GM12878 (cell line): ENCODE measurements at regions not wholly inside any gene's neighbourhood (a gene's known extent, or its start where the extent isn't known, plus 50 kb on each side); places are given as distances from the start of the nearest gene placed in this dataset.

Source experiments
- ATAC-seq: fragments of 200-7000 bp; cut with Tn5 transposase; 3 replicates; pipeline ENCODE4 v1.9.1; 2020; ENCODE audit warnings: mild to moderate bottlenecking, moderate library complexity
- BruUV-seq: library from RNA; stranded (reverse); fragments of 400-500 nt; replicated peaks from 2 replicates; lab custom pipeline; 2021; lab: Mats Ljungman, UMichigan
- CTCF ChIA-PET: fragments of 300-600 bp; sonication (Branson Sonifier 250); formaldehyde crosslinking; extraction: SDS; loops from one replicate; lab custom pipeline; 2021; ENCODE audit warnings: inconsistent platforms; lab: Yijun Ruan, JAX
- POLR2A ChIA-PET: fragments of 350-600 bp; formaldehyde crosslinking; extraction: SDS; loops from one replicate; lab custom pipeline; 2021; ENCODE audit warnings: inconsistent platforms; lab: Charles Lee
- RAD21 ChIA-PET: fragments of 300-600 bp; sonication (Branson Sonifier 250); formaldehyde crosslinking; loops from one replicate; lab custom pipeline; 2023; ENCODE audit warnings: antibody characterized with exemption; ENCODE audit not compliant: unreplicated experiment; lab: Charles Lee
- SMC1A ChIA-PET: fragments of 300-600 bp; sonication (Branson Sonifier 250); formaldehyde crosslinking; loops from one replicate; lab custom pipeline; 2023; ENCODE audit not compliant: unreplicated experiment, uncharacterized antibody; lab: Charles Lee
- DNase-seq: peaks from one replicate; pipeline ENCODE4 v3.0.0-alpha.2; 2011; ENCODE audit warnings: low read depth, low spot score
- FAIRE-seq: peaks from 3 replicates; lab custom pipeline; 2011; peaks lifted over from hg19 to GRCh38; lab: Jason Lieb, UNC
- H2AFZ ChIP-seq: 2 replicates; pipeline ENCODE4 v1.6.0; 2011; ENCODE audit warnings: low read depth, low read length, control low read depth; ENCODE audit not compliant: control insufficient read depth
- H3K27ac ChIP-seq: 2 replicates; pipeline ENCODE4 v1.5.1; 2011; ENCODE audit warnings: control low read depth; ENCODE audit not compliant: control insufficient read depth, insufficient read depth
- H3K27me3 ChIP-seq, 2 experiments: replicated peaks in 1 of 2; 2 replicates each; pipeline versions ENCODE4 v1.6.0 to v1.6.1; 2011; ENCODE audit warnings: low read length in 1 of 2; ENCODE audit not compliant: control insufficient read depth in 2 of 2, insufficient read depth in 2 of 2
- H3K36me3 ChIP-seq, 2 experiments: 2 replicates each; pipeline ENCODE4 v1.5.1; 2011; ENCODE audit warnings: low read length in 1 of 2; ENCODE audit not compliant: control insufficient read depth in 2 of 2, insufficient read depth in 2 of 2
- H3K4me1 ChIP-seq: 2 replicates; pipeline ENCODE4 v1.6.1; 2011; ENCODE audit warnings: mild to moderate bottlenecking, low read length, moderate library complexity, mixed read lengths; ENCODE audit not compliant: control insufficient read depth, insufficient read depth
- H3K4me2 ChIP-seq: 2 replicates; pipeline ENCODE4 v1.6.0; 2011; ENCODE audit warnings: control low read depth; ENCODE audit not compliant: control insufficient read depth, insufficient read depth
- H3K4me3 ChIP-seq: fragments of 200-600 bp; sonication (generic); 2 replicates; pipeline ENCODE4 v1.5.1; 2016
- H3K79me2 ChIP-seq: 2 replicates; pipeline ENCODE4 v1.6.0; 2011; ENCODE audit warnings: low read length; ENCODE audit not compliant: control insufficient read depth, insufficient read depth
- H3K9ac ChIP-seq: 2 replicates; pipeline ENCODE4 v1.8.0; 2011; ENCODE audit warnings: low read length, control low read depth, mixed read lengths; ENCODE audit not compliant: control insufficient read depth, insufficient read depth
- H3K9me3 ChIP-seq: replicated peaks from 3 replicates; pipeline ENCODE4 v1.5.1; 2011; ENCODE audit warnings: mild to moderate bottlenecking, low read length; ENCODE audit not compliant: control insufficient read depth, insufficient read depth
- H4K20me1 ChIP-seq: 2 replicates; pipeline ENCODE4 v1.6.0; 2011; ENCODE audit not compliant: control insufficient read depth, insufficient read depth
- BACH1 ChIP-seq: fragments of 450-650 bp; IDR thresholded peaks from 2 replicates; pipeline ENCODE4 v1.6.1; 2017; ENCODE audit warnings: mild to moderate bottlenecking, borderline replicate concordance
- EZH2 ChIP-seq: IDR thresholded peaks from 2 replicates; pipeline ENCODE4 v1.6.1; 2012; ENCODE audit warnings: low read depth, mild to moderate bottlenecking, control low read depth, inconsistent platforms, low read length, borderline replicate concordance; ENCODE audit not compliant: control insufficient read depth
- MTA2 ChIP-seq: fragments of 450-650 bp; IDR thresholded peaks from 2 replicates; pipeline ENCODE4 v1.6.1; 2016; ENCODE audit warnings: low read depth, mild to moderate bottlenecking, moderate library complexity
- NFYB ChIP-seq: IDR thresholded peaks from 2 replicates; pipeline ENCODE4 v1.6.1; 2011; ENCODE audit warnings: low read depth, mild to moderate bottlenecking, low read length, improper control_type of control experiment, moderate library complexity; ENCODE audit not compliant: insufficient read depth
- POLR2A ChIP-seq: IDR thresholded peaks from 2 replicates; pipeline ENCODE4 v1.6.1; 2011; ENCODE audit warnings: low read depth, mild to moderate bottlenecking, low read length
- POU2F2 ChIP-seq: IDR thresholded peaks from 3 replicates; pipeline ENCODE4 v1.6.1; 2011; ENCODE audit warnings: low read depth, mild to moderate bottlenecking, low read length, borderline replicate concordance
- SIN3A ChIP-seq: IDR thresholded peaks from 2 replicates; pipeline ENCODE4 v1.6.1; 2012; ENCODE audit warnings: low read depth, low read length, improper control_type of control experiment
- SMC3 ChIP-seq: IDR thresholded peaks from 2 replicates; pipeline ENCODE4 v1.6.1; 2011; ENCODE audit warnings: low read length, improper control_type of control experiment, borderline replicate concordance
- TAF1 ChIP-seq: IDR thresholded peaks from 2 replicates; pipeline ENCODE4 v1.6.1; 2011; ENCODE audit warnings: mild to moderate bottlenecking, low read depth, low read length, borderline replicate concordance
- YBX1 ChIP-seq: fragments of 450-650 bp; IDR thresholded peaks from 2 replicates; pipeline ENCODE4 v1.6.1; 2016; ENCODE audit warnings: antibody characterized with exemption
- ZNF24 ChIP-seq: fragments of 450-650 bp; IDR thresholded peaks from 2 replicates; pipeline ENCODE4 v1.6.1; 2017; ENCODE audit warnings: antibody characterized with exemption, mild to moderate bottlenecking
- in situ Hi-C: fragments of 300-500 bp; cut with MboI; formaldehyde crosslinking; loops from 9 replicates; pipeline ENCODE4 v1.14.3; 2018; ENCODE audit warnings: mixed read lengths
- intact Hi-C: fragments of 100-400 bp; cut with micrococcal nuclease; formaldehyde crosslinking; loops from one replicate; pipeline ENCODE4 v1.14.2; 2022; ENCODE audit not compliant: unreplicated experiment
- TF ChIP-seq, protein P1 (sequence below): IDR thresholded peaks from 2 replicates; pipeline ENCODE4 v1.6.1; 2012; ENCODE audit warnings: low read depth, low read length, improper control_type of control experiment
- TF ChIP-seq, protein P2 (sequence below): fragments of 450-650 bp; IDR thresholded peaks from 2 replicates; pipeline ENCODE4 v1.6.1; 2017; ENCODE audit warnings: antibody characterized with exemption, mild to moderate bottlenecking, moderate library complexity
- TF ChIP-seq, protein P3 (sequence below): fragments of 450-650 bp; IDR thresholded peaks from 2 replicates; pipeline ENCODE4 v1.6.1; 2017; ENCODE audit warnings: low read depth, mild to moderate bottlenecking, moderate library complexity
- TF ChIP-seq, protein P4 (sequence below): fragments of 450-650 bp; IDR thresholded peaks from 2 replicates; pipeline ENCODE4 v1.6.1; 2018; ENCODE audit warnings: mild to moderate bottlenecking, low read depth, moderate library complexity; ENCODE audit not compliant: partially characterized antibody

DNA sequence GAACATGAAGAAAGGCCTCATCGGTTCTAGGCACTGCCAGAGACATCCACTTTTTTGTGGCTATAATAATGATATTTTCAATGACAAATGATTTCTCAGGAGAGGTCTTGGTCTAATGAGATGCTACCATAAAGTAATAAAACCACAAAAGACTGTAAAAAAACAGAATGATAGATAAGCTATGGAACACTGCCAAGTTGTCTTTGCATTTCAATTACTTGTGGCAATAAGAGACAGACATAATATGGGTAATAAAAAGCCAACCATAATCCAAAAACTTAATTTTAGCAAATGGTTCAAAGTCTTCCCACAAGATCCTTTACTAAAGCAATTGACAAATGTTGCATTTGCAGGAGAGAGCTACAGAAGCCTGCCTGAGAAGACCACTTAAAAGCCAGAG, 292.5 kb downstream of the ATPSCKMT start (continued):
- TF ChIP-seq, protein P1, sequence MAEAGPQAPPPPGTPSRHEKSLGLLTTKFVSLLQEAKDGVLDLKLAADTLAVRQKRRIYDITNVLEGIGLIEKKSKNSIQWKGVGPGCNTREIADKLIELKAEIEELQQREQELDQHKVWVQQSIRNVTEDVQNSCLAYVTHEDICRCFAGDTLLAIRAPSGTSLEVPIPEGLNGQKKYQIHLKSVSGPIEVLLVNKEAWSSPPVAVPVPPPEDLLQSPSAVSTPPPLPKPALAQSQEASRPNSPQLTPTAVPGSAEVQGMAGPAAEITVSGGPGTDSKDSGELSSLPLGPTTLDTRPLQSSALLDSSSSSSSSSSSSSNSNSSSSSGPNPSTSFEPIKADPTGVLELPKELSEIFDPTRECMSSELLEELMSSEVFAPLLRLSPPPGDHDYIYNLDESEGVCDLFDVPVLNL = no peak
- TF ChIP-seq, protein P2, sequence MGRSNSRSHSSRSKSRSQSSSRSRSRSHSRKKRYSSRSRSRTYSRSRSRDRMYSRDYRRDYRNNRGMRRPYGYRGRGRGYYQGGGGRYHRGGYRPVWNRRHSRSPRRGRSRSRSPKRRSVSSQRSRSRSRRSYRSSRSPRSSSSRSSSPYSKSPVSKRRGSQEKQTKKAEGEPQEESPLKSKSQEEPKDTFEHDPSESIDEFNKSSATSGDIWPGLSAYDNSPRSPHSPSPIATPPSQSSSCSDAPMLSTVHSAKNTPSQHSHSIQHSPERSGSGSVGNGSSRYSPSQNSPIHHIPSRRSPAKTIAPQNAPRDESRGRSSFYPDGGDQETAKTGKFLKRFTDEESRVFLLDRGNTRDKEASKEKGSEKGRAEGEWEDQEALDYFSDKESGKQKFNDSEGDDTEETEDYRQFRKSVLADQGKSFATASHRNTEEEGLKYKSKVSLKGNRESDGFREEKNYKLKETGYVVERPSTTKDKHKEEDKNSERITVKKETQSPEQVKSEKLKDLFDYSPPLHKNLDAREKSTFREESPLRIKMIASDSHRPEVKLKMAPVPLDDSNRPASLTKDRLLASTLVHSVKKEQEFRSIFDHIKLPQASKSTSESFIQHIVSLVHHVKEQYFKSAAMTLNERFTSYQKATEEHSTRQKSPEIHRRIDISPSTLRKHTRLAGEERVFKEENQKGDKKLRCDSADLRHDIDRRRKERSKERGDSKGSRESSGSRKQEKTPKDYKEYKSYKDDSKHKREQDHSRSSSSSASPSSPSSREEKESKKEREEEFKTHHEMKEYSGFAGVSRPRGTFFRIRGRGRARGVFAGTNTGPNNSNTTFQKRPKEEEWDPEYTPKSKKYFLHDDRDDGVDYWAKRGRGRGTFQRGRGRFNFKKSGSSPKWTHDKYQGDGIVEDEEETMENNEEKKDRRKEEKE = no peak
- TF ChIP-seq, protein P3, sequence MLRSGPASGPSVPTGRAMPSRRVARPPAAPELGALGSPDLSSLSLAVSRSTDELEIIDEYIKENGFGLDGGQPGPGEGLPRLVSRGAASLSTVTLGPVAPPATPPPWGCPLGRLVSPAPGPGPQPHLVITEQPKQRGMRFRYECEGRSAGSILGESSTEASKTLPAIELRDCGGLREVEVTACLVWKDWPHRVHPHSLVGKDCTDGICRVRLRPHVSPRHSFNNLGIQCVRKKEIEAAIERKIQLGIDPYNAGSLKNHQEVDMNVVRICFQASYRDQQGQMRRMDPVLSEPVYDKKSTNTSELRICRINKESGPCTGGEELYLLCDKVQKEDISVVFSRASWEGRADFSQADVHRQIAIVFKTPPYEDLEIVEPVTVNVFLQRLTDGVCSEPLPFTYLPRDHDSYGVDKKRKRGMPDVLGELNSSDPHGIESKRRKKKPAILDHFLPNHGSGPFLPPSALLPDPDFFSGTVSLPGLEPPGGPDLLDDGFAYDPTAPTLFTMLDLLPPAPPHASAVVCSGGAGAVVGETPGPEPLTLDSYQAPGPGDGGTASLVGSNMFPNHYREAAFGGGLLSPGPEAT = no peak
- TF ChIP-seq MTA2 = no peak

DNA sequence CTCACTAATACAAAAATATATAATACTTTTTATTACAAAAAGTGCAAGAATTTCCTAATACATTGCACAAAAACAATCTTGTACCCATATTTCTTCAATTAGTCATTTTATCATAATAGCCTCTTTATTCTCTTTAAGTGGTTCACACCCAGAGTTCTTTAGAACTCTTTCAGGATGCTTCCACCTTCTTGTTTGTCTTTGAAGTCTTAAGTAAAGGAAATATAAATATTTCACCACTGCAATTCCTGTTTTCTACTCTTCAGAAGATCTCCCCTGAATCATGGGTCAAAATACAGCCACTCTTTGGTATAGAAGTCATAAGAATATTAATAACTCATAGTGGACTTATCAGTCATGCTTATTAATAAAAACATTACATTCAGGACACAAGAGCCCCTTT, 293.0 kb downstream of the ATPSCKMT start:
- CTCF ChIA-PET = no interaction called here
- FAIRE-seq = no peak
- TF ChIP-seq, protein P4, sequence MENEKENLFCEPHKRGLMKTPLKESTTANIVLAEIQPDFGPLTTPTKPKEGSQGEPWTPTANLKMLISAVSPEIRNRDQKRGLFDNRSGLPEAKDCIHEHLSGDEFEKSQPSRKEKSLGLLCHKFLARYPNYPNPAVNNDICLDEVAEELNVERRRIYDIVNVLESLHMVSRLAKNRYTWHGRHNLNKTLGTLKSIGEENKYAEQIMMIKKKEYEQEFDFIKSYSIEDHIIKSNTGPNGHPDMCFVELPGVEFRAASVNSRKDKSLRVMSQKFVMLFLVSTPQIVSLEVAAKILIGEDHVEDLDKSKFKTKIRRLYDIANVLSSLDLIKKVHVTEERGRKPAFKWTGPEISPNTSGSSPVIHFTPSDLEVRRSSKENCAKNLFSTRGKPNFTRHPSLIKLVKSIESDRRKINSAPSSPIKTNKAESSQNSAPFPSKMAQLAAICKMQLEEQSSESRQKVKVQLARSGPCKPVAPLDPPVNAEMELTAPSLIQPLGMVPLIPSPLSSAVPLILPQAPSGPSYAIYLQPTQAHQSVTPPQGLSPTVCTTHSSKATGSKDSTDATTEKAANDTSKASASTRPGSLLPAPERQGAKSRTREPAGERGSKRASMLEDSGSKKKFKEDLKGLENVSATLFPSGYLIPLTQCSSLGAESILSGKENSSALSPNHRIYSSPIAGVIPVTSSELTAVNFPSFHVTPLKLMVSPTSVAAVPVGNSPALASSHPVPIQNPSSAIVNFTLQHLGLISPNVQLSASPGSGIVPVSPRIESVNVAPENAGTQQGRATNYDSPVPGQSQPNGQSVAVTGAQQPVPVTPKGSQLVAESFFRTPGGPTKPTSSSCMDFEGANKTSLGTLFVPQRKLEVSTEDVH = no peak
- no peak for TF ChIP-seq NFYB
- no peak for TF ChIP-seq POU2F2
- no peak for TF ChIP-seq SMC3
- TF ChIP-seq ZNF24 = no peak
- no peak for TF ChIP-seq EZH2
- no peak for TF ChIP-seq TAF1
- TF ChIP-seq YBX1 = no peak
- no peak for TF ChIP-seq POLR2A
- TF ChIP-seq SIN3A = no peak
- TF ChIP-seq BACH1 = no peak

More for the DNA sequence above, 293.0 kb downstream of the ATPSCKMT start:
- ChIA-PET RAD21 (no interaction called here), SMC1A (interaction anchor here (1.3 to 1.4 kb wide), 2 partner anchors 8 to 10 kb away, joined by 3 read pairs; no protein-coding TSS in a partner anchor), POLR2A (no interaction called here)
- Histone ChIP-seq H3K4me2 (no peak overlapping the region), H3K4me3 (no peak overlapping the region), H4K20me1 (no peaks in the 10 kb centered on the region), H3K4me1 (no peaks in the 10 kb centered on the region), H3K36me3 (no peaks in the 10 kb centered on the region), H3K79me2 (no peaks in the 10 kb centered on the region), H2AFZ (no peak overlapping the region), H3K9ac (no peak overlapping the region), H3K27me3 (no peaks in the 10 kb centered on the region), H3K27ac (no peak overlapping the region), H3K9me3 (no peaks in the 10 kb centered on the region)
- ATAC-seq (no peak), DNase-seq (no peak)
- intact Hi-C loops (no loop called here), in situ Hi-C loops (no loop called here)
- no TSS peak for BruUV-seq
